Hepatocyte (in vitro differentiated cells): ENCODE measurements at regions not wholly inside any gene's neighbourhood (a gene's known extent, or its start where the extent isn't known, plus 50 kb on each side); places are given as distances from the start of the nearest gene placed in this dataset.

Experiments used
- EZH2 ChIP-seq: fragments of 200-600 bp; sonication (generic); IDR thresholded peaks from 2 replicates; pipeline ENCODE4 v1.6.1; 2016; ENCODE audit warnings: antibody characterized with exemption, mild to moderate bottlenecking, borderline replicate concordance
- EZH2phosphoT487 ChIP-seq: fragments of 200-600 bp; sonication (generic); IDR thresholded peaks from one replicate; pipeline ENCODE4 v1.6.1; 2018; ENCODE audit warnings: antibody characterized with exemption, mild to moderate bottlenecking, low read depth, moderate library complexity; ENCODE audit not compliant: unreplicated experiment, severe bottlenecking
- TF ChIP-seq, protein P1 (sequence below): fragments of 200-600 bp; sonication (generic); IDR thresholded peaks from 2 replicates; pipeline ENCODE4 v1.5.1; 2016; ENCODE audit warnings: antibody characterized with exemption, mild to moderate bottlenecking; ENCODE audit not compliant: poor library complexity

DNA sequence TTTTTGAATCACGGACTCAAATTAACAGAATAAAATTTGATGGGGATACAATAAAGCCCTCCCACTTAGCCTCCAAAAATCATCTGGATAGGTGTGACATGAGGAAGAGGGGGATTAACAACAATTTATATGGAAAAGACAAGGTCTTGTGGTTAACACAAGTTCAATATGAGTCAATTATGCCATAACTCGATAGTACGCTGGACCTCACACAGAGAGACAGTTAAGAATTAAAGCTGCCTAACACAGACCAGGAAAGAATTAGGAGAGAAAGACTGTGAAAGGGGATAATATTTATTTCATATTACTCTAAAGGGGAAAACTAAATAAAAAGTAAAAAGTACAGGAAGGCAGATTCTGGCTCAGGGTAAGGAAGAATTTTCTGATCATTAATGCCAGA, 243.7 kb upstream of the LYPLAL1 start:
- TF ChIP-seq, protein P1, sequence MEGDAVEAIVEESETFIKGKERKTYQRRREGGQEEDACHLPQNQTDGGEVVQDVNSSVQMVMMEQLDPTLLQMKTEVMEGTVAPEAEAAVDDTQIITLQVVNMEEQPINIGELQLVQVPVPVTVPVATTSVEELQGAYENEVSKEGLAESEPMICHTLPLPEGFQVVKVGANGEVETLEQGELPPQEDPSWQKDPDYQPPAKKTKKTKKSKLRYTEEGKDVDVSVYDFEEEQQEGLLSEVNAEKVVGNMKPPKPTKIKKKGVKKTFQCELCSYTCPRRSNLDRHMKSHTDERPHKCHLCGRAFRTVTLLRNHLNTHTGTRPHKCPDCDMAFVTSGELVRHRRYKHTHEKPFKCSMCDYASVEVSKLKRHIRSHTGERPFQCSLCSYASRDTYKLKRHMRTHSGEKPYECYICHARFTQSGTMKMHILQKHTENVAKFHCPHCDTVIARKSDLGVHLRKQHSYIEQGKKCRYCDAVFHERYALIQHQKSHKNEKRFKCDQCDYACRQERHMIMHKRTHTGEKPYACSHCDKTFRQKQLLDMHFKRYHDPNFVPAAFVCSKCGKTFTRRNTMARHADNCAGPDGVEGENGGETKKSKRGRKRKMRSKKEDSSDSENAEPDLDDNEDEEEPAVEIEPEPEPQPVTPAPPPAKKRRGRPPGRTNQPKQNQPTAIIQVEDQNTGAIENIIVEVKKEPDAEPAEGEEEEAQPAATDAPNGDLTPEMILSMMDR: no peak
- TF ChIP-seq EZH2: no peak
- TF ChIP-seq EZH2phosphoT487: no peak
